H1 (cell line): ENCODE measurements at regions not wholly inside any gene's neighbourhood (a gene's known extent, or its start where the extent isn't known, plus 50 kb on each side); places are given as distances from the start of the nearest gene placed in this dataset.

Source experiments
- CEBPB ChIP-seq: IDR thresholded peaks from 2 replicates; pipeline ENCODE4 v1.6.1; 2012; ENCODE audit warnings: low read depth, low read length
- EZH2 ChIP-seq: fragments of 200-600 bp; sonication (generic); IDR thresholded peaks from 2 replicates; pipeline ENCODE4 v1.7.1; 2012; ENCODE audit warnings: low read depth, mild to moderate bottlenecking, moderate library complexity, low read length, inconsistent platforms; ENCODE audit not compliant: severe bottlenecking
- POLR2A ChIP-seq, 2 experiments: IDR thresholded peaks; 1 replicate in 1 of 2; 2 replicates in 1 of 2; pipeline ENCODE4 v1.6.1; 2011; ENCODE audit warnings: low read depth in 2 of 2, low read length in 2 of 2, mild to moderate bottlenecking in 2 of 2; ENCODE audit errors: control extremely low read depth in 1 of 2

GRCh38 chr9:2413160-2413805, 208.3 kb upstream of the VLDLR start:
- TF ChIP-seq CEBPB (no peak), POLR2A (IDR thresholded peaks at IDR 0.05; ENCODE audit: control extremely low read depth in 1 of 2, low read depth in 2 of 2, low read length in 2 of 2) (no peak), EZH2 (no peak)
